HG03521 (cell line): ENCODE measurements at regions not wholly inside any gene's neighbourhood (a gene's known extent, or its start where the extent isn't known, plus 50 kb on each side); places are given as distances from the start of the nearest gene placed in this dataset.

ENCODE experiments used
- ATAC-seq: cut with Tn5 transposase; IDR thresholded peaks from one replicate; pipeline ENCODE4 v1.9.1; 2021; ENCODE audit warnings: mild to moderate bottlenecking, moderate library complexity; ENCODE audit not compliant: unreplicated experiment

GRCh38 chr2:15762449-15762848 is 170.8 kb downstream of the DDX1 start:
- no peak for ATAC-seq

- no peak for ATAC-seq
These were observed 171.6 kb downstream of the DDX1 start for GRCh38 chr2:15763106-15763821.

- no peak for ATAC-seq
These were observed 172.4 kb downstream of the DDX1 start for GRCh38 chr2:15763822-15764682.

GRCh38 chr2:15764683-15765011 is 173.0 kb downstream of the DDX1 start:
- no peak for ATAC-seq

- ATAC-seq, result no peak
These were observed 173.5 kb downstream of the DDX1 start for GRCh38 chr2:15765211-15765610.

GRCh38 chr2:15765686-15766302 is 174.1 kb downstream of the DDX1 start:
- ATAC-seq, result no peak

- ATAC-seq, result no peak
These were observed 174.0 kb upstream of the MYCN start for GRCh38 chr2:15766303-15766861.

GRCh38 chr2:15766911-15767597 is 173.3 kb upstream of the MYCN start:
- no peak for ATAC-seq

- ATAC-seq, result no peak
These were observed 172.7 kb upstream of the MYCN start for GRCh38 chr2:15767679-15768078.

GRCh38 chr2:15768142-15768541 is 172.2 kb upstream of the MYCN start:
- ATAC-seq, result no peak

- no peak for ATAC-seq
These were observed 171.7 kb upstream of the MYCN start for GRCh38 chr2:15768615-15769014.

GRCh38 chr2:15769235-15769634 is 171.1 kb upstream of the MYCN start:
- no peak for ATAC-seq

GRCh38 chr2:15769676-15770547 is 170.4 kb upstream of the MYCN start:
- ATAC-seq, result no peak

- no peak for ATAC-seq
These were observed 169.7 kb upstream of the MYCN start for GRCh38 chr2:15770606-15771005.

GRCh38 chr2:15771124-15771523 is 169.2 kb upstream of the MYCN start:
- ATAC-seq, result no peak

- ATAC-seq, result no peak
These were observed 168.2 kb upstream of the MYCN start for GRCh38 chr2:15772086-15772595.

- no peak for ATAC-seq
These were observed 167.7 kb upstream of the MYCN start for GRCh38 chr2:15772681-15773080.

- ATAC-seq, result no peak
These were observed 167.1 kb upstream of the MYCN start for GRCh38 chr2:15773204-15773603.

GRCh38 chr2:15773846-15774245 is 166.5 kb upstream of the MYCN start:
- ATAC-seq, result no peak
